ENCODE measurements at regions not wholly inside any gene's neighbourhood (a gene's known extent, or its start where the extent isn't known, plus 50 kb on each side); places are given as distances from the start of the nearest gene placed in this dataset.
A peak's percentile ranks its signal among the peaks of the same experiment; 100 is the strongest.
"Not testable (repeated sequence)": the region's sequence is repeated elsewhere in the genome, so short reads cannot be mapped to it uniquely, and the experiment has no call there.

DNA sequence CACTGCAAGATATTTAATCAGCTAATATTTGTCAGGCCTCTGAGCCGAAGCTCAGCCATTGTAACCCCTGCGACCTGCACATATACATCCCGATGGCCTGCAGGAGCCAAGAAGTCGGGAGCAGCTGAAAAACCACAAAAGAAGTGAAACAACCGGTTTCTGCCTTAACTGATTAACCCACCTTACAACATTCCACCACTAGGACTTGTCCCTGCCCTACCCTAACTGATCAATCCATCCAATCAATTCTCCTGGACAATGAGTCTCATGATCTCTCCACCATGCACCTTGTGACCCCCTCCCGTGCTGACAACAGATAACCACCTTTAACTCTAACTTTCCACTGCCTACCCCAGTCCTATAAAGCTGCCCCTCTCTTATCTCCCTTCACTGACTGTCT is 945.4 kb upstream of the GYPC start:
- DNase-seq (ENCODE audit: low spot score): no peak

DNA sequence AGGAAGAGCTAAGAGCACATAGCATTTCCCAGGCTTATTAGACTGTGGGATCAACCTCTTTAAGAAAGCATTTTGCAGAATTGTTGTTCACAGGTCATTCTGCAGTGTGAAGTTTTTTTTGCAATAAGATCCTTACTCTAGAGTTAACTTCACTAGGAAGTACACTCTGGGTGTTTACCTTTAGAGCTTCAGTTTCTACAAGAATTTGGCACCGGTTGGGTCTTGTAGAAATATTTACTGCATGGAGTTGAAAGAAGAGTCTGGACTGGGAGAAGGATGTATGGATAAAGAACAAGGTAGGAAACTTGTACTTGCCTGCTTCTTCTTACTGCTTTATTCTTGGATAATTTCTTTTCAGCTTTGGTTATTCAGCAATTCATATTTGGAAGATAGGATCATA is 944.9 kb upstream of the GYPC start:
- no peak for DNase-seq (ENCODE audit: low spot score)

- DNase-seq (ENCODE audit: low spot score): no peak
Measured at GRCh38 chr2:125713533-125713932, 942.4 kb upstream of the GYPC start.

DNA sequence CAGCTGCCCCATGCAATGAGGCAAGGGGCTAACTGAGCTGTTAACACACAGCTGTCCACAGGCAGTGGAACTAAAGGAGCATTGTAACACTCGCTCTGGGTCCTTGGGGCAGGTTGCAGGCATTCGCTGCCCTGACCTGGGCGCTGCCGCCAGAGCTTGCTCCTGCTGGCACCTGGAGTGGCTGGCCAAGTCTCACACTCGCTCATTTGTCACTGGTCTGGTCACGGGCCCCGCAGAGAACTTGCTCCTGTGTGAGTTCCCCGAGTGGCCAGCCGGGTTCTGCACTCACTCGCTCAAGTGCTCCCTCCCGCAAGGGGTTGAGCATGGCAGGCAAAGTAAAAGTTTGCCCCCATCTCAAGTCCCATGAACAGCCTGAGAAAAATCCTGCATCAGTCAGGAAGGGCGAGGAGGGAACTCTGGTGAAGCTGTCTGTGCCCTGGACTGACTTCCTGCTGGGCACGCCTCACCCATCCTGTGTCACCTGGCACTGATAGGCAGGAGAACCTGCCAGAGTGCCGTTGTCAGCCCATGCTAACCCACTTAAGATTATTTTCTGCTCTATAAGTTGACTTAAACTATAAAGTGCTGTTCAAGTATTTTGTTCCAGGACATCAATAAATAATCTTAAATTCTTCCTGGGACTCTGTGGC is 934.8 kb upstream of the GYPC start:
- no peak for DNase-seq (ENCODE audit: low spot score)

DNA sequence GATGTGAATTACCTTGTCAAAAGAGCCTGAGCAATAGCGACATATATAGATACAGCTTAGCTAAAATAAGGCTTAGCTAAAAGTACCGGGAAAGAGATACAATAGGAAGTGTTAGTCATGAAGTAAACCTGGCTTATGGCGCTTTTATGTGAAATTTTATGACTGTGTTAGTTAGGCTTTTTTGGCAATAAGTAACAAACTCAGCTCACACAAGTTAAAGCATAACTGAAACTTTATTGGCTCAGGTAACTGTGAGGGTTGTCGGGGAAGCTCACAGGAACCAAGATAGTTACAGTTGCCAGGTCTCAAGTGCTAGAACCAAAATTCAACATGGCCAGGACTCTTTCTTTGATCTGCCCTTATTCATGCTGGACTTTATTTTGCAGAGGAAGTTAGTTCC is 925.0 kb upstream of the GYPC start:
- no peak for DNase-seq (ENCODE audit: low spot score)

GRCh38 chr2:125736306-125736705 is 919.7 kb upstream of the GYPC start:
- DNase-seq (ENCODE audit: low spot score): no peak

DNA sequence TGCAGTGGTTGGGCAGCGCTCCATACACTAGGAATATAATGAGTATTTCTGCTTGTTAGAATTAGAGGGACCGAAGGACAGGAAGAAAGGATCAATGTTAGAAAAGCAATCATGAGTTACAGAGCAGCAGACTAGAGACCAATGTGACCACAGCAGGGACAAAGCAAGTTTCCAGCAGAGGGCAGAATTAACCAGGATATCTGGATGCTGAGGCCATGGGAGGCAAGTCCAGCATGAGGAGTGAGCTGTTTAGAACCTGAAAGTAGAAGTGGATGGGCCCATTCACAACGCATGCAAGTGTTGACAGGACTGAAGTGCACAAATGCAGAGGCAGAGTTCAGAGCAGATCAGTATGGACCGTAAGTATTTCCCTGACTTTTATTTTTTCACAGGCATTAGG is 910.4 kb upstream of the GYPC start:
- peak; percentile 43 for DNase-seq (ENCODE audit: low spot score)

DNA sequence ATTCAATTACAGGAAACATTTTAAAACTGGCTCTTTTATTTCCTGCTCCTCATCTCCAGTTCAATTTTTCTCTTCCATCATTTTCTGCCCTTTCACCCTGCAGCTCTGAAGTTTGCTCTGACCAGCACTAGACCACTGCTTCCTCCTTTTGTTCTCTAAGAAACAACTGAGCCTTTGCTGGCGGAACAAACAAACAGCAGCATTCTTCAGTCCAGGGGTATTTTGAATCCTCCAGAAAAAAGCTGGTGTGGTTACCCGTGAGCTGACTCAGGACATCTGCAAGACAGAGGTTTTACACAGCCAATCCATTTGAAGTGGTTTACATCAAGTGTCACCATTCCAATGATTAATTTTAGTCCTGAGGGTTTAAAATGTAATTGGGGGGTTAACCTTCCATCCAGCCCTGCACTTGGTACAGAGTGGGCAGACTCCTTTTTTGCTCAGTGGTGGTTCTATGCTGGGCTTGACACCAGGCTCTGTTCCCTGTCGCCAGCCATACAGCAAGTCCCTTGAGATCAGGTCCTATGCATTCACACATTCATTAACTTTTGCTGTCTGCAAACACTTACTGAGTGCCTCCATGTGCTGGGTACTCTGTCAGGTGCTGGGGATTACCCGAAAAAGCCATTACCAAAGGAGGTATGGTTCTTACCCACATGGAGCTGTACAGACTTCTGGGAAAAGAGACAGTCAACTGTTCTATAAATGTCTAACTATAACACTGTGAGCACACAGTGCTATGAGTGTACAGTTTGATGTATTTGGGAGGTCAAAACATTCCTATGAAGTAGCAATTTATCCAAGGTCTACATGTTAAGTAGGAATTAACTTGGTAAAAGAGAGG is 909.4 kb upstream of the GYPC start:
- no peak for DNase-seq (ENCODE audit: low spot score)

GRCh38 chr2:125747165-125747425 is 908.9 kb upstream of the GYPC start:
- no peak for DNase-seq (ENCODE audit: low spot score)

DNA sequence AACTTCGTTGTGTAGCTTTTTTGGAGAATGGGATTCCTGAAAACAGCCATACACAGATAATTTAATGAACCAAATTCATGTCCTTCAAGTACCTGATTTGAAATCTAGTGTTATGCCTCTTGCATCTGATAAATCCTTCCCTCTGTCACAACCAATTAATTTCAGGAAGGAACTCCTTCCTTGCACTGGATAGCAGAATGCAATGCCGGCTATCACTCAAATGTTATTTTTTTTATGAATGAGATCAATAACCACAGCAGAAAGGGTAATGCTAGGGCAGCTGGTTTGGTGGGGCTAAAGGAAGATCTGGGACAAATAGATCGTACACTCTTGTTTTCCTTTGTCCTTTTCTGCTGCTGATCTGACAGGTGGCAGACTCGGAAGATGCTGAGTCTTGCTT is 899.5 kb upstream of the GYPC start:
- no peak for DNase-seq (ENCODE audit: low spot score)

- DNase-seq (ENCODE audit: low spot score): no peak
Measured at GRCh38 chr2:125796784-125797183, 859.2 kb upstream of the GYPC start.

DNA sequence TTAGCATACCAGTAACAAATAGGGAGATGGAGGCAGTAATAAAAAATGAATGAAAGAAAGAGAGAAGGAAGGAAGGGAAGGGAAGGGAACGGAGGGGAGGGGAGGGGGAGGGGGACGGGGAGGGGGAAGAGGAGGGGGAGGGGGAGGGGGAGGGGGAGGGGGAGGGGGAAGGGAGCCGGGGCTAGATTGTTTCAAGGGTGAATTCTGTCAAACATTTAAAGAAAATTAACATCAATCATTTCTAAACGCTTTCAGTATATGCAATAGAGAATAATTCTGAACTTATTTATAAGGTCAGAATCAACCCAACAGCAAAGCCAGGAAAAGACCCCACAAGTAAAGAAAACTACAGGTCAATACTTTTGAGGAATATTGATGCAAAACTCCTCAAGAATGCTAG is 858.8 kb upstream of the GYPC start:
- no peak for DNase-seq (ENCODE audit: low spot score)

DNA sequence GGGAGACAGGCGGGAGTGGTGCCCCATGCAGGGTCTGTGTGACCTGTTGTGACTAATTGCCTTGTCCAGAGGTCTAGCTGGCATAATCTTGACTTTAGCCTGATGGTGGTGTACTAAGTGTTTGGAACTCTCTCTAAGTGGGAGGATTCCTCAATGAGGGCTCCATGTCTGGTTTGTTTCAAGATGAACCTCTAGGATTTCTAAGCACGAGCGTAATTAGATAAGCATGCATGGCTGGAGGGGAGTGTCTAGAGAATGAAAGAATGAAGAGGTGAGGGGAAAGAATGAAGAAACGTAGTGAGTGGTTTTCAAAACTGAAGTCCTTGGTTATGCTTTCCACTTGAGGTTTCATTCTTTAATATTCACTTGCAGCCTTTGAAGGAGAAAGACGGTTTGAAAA is 833.2 kb upstream of the GYPC start:
- no peak for DNase-seq (ENCODE audit: low spot score)

GRCh38 chr2:125825781-125826180 is 830.2 kb upstream of the GYPC start:
- DNase-seq (ENCODE audit: low spot score): not testable (repeated sequence)

DNA sequence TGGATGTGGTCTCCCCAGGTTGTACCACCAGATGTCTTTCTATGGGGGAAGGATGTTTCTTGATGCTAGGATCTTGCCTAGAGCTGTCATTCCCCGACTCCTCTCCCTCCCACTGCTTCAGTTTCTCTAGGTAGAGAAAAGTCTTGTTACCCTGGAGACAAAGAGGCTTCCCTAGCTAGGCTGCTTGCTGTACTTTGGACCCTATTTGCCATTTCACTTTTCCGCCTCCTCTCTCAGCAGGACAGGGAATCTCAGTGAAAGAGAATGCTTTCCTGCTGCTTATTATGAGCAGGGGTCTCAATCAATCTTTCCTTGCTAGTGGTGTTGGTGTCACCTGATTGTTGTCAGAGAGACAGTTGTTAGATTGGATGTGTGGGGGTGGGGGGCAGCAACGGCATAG is 818.8 kb upstream of the GYPC start:
- DNase-seq (ENCODE audit: low spot score): peak; percentile 21

GRCh38 chr2:125837611-125838010 is 818.3 kb upstream of the GYPC start:
- DNase-seq (ENCODE audit: low spot score): no peak

DNA sequence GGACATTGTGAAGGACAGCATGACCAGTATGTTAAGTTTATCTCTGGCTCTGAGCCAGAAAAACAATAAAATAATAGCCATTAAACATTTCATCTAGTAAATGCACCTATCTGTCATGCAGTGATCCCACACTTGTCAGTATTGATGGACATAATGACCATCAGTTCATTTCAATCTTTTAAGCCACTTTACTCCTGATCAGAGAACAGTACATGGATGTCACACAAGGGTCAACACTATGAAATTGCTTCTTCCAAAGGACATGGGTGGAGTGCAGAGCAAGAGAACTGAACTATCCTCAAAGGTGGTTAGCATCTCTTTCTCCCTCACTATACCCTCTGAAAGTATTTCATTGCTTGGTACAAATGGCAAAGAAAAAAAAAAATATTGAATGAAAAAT is 816.0 kb upstream of the GYPC start:
- DNase-seq (ENCODE audit: low spot score): no peak

DNA sequence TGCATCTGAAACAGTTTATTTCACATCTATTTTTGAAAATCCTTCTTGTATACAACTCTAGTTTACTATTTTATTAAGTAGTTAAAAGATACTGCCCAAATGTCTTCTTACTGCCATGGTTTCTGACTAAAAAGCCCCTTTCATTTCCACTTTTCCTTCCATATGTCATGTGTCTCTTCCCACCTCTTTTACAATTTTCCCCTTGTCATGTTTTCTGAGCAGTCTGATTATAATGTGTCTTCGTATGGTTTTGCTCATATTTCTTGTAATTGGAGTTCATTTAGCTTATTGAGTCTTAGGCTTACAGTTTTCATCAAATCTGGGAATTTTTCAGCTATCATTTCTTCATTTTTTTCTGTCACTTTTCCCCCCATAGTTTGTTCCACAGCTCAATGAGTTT is 813.9 kb upstream of the GYPC start:
- DNase-seq (ENCODE audit: low spot score): no peak

GRCh38 chr2:125850541-125850940 is 805.4 kb upstream of the GYPC start:
- no peak for DNase-seq (ENCODE audit: low spot score)

DNA sequence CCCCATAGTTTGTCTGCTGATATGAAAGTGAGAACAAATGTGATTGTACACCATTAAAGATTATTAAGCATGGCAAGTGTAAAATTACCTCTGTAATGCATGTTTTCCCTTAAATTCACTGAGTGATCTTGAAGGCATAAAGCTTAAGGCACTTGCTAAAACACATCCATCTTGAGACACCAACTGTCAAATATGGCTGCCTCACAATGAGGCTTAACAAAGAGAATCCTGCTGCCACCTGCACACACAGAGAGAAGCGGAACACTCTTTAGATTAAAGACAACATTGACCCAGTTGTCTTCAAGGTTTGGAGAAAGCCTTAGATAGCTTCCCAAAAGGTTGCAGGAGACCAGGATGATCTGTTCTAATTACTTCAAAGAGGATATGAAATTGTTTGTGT is 803.6 kb upstream of the GYPC start:
- no peak for DNase-seq (ENCODE audit: low spot score)

GRCh38 chr2:125853626-125854025 is 802.3 kb upstream of the GYPC start:
- DNase-seq (ENCODE audit: low spot score): no peak

- DNase-seq (ENCODE audit: low spot score): no peak
Measured at GRCh38 chr2:125855204-125855603, 800.8 kb upstream of the GYPC start.

- no peak for DNase-seq (ENCODE audit: low spot score)
Measured at GRCh38 chr2:125857971-125858794, 797.8 kb upstream of the GYPC start.
